PC-9 (cell line): ENCODE measurements at regions not wholly inside any gene's neighbourhood (a gene's known extent, or its start where the extent isn't known, plus 50 kb on each side); places are given as distances from the start of the nearest gene placed in this dataset.
"Not testable (repeated sequence)": the region's sequence is repeated elsewhere in the genome, so short reads cannot be mapped to it uniquely, and the experiment has no call there.

Experiments
- CTCF ChIP-seq: fragments of 200-600 bp; sonication (generic); conservative IDR thresholded peaks from 2 replicates; pipeline ENCODE4 v1.6.1; 2017; ENCODE audit warnings: mixed run types, antibody characterized with exemption, mild to moderate bottlenecking, moderate library complexity
- EZH2 ChIP-seq: fragments of 200-600 bp; sonication (generic); IDR thresholded peaks from 2 replicates; pipeline ENCODE4 v1.8.0; 2017; ENCODE audit warnings: antibody characterized with exemption, low read depth

DNA sequence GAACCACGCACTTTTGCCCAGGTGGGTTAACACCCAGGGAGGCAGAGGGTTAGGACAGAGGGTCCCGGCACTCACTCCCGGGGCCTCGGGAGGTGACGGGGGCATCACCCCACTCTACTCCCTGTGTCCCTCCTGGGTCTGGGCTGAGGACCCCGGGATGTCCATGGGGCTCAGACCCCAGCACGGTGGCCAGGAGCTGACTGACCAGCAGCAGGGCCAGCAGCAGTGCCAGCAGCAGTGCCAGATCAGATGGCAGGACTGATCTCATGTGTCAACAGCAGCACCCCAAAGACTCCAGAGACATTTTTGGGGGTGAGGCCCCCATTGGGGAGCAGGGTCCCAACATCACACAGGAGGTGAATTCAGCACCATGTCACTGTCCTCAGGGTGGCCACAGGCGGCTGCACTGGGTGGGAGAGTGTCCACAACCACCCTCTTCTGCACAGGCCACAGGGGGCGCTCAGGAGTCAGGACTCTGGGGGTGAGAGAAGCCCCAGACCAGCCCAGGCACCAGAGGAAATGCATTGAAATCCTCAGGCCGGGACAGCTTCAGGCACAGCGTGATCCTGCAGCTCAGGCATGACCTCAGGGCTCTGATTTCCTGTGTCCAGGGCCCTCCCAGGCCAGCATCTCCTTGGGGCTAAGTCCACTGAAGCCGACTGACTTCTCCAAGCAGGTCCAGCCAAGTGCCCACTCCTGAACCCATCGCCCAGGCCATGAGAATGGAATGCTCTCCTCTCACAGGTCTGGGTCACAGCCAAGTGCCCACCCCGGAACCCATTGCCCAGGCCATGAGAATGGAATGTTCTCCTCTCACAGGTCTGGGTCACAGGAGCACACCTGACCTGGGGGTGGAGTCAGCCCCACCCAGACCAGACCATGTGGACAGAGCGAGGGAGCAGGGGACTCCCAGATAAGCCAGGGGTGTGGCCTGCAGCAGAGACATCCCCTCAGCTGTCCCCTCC is 87.2 kb upstream of the SFSWAP start:
- peak; percentile 26; the same call in 1 of the 2 replicates for TF ChIP-seq CTCF
- not testable (repeated sequence) for TF ChIP-seq EZH2
